NB4 (cell line): ENCODE measurements at regions not wholly inside any gene's neighbourhood (a gene's known extent, or its start where the extent isn't known, plus 50 kb on each side); places are given as distances from the start of the nearest gene placed in this dataset.

Experiments
- CTCF ChIP-seq: IDR thresholded peaks from one replicate; pipeline ENCODE4 v1.5.1; 2012; ENCODE audit warnings: low read depth, low read length
- MAX ChIP-seq: IDR thresholded peaks from 2 replicates; pipeline ENCODE4 v1.6.1; 2011; ENCODE audit warnings: low read depth, low read length
- MYC ChIP-seq: IDR thresholded peaks from 2 replicates; pipeline ENCODE4 v1.6.1; 2011; ENCODE audit warnings: low read depth, low read length
- POLR2A ChIP-seq: IDR thresholded peaks from 2 replicates; pipeline ENCODE4 v1.6.1; 2011; ENCODE audit warnings: mild to moderate bottlenecking; ENCODE audit not compliant: insufficient read length; ENCODE audit errors: extremely low read depth

- TF ChIP-seq POLR2A = no peak
- no peak for TF ChIP-seq CTCF
- no peak for TF ChIP-seq MAX
- TF ChIP-seq MYC = no peak
These were observed 95.0 kb upstream of the HDAC4 start for GRCh38 chr2:239495791-239496233.
